CD4-positive, alpha-beta T cell treated with Interleukin-4 for 4 hours (primary cell): ENCODE measurements at regions not wholly inside any gene's neighbourhood (a gene's known extent, or its start where the extent isn't known, plus 50 kb on each side); places are given as distances from the start of the nearest gene placed in this dataset.

Source experiments
- DNase-seq: peaks from one replicate; pipeline ENCODE4 v3.0.0-alpha.2; 2020

DNA sequence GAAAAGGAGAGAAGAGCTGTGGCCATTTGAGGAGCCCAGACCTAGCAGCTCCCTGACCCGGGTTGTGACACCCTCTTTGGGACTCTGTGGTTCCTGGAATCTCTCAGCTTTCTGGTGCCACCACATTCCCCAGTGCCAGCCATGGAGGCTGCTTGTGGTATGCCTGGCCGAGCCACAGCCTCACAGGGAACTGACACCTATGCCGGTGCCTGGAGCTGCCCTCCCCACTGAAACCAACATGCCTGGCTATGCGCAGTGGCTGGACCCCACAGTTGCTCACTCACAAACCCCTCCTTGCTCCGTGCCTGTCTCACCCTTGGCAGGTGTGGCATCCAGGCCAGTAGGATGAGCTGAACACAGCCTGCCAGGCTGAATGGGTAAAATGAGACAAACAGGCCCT, 749.4 kb downstream of the ARAP2 start:
- DNase-seq: no peak

DNA sequence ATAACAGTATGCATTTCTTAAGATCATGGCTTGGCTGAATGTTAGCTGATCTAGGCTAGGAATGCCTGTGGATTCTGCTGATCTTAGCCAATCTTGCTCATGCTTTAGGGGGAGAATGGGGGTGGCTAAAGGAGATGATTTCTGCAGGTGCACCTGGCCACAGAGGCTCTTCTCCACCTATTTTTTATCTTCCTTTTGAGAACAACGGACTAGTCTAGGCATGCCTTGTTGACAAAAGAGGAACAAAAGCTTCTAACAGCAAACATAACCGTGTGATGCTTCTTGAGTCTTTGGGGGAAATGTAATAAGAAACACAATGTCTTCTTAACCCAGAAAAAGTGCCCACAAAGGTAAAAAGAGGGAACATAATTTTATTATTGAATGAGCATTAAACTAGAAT, 743.5 kb downstream of the ARAP2 start:
- no peak for DNase-seq

DNA sequence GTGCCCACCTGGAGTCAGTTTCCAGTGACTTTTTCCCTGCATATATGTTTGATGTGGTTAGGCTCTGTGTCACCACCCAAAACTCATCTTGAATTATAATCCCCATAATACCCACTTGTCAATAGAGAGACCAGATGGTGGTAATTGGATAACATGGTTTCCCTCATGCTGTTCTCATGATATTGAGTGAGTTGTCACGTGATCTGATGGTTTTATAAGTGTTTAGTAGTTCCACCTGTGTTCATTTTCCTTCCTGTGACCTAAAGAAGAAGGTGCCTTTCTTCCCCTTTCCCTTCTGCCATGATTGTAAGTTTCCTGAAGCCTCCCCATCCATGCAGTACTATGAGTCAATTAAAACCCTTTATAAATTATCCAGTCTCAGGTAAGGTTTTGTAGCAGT, 740.9 kb downstream of the ARAP2 start:
- no peak for DNase-seq

GRCh38 chr4:35506161-35506560, 738.2 kb downstream of the ARAP2 start:
- DNase-seq: no peak

DNA sequence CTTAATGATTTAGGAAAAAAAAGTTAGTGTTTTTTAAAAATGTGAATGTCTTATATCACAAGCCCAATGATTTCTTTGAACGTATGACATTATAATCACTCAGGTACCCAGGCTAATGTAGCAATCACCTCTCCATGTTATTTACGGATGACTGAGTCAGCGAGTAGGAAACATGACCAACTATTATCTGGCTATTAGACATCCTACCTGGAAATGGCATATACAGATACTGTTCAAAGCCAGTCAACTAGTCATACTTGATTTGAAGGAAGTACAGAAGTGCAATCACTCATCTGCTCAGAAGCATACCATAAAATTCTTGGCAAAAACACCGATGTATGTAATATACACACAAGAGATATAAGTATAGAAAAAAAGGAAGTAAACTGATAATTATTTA, 732.5 kb downstream of the ARAP2 start:
- no peak for DNase-seq

GRCh38 chr4:35516102-35516501, 728.2 kb downstream of the ARAP2 start:
- DNase-seq: no peak

- no peak for DNase-seq
Observed at GRCh38 chr4:35520059-35520458, 724.3 kb downstream of the ARAP2 start.

GRCh38 chr4:35521682-35522081, 722.6 kb downstream of the ARAP2 start:
- no peak for DNase-seq

- no peak for DNase-seq
Observed at GRCh38 chr4:35525192-35525978, 718.9 kb downstream of the ARAP2 start.

GRCh38 chr4:35526456-35526855, 717.9 kb downstream of the ARAP2 start:
- no peak for DNase-seq

DNA sequence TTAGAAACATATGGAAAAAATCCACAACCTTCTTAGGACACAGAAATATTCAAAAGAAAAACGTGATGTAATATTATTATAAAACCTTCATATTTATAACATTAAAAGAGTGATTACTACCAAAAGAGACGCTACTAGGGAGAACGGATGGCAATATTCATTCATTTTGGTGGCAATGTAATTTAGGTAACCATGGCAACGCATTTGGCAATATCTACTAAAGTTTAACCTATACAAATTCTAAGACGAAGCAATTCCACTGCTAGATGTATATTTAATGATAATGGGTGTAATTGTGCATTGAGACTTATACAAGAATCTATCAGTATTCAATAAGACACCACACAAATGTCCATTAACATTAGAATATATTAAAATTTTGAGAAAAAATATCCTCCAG, 709.4 kb downstream of the ARAP2 start:
- DNase-seq: no peak

DNA sequence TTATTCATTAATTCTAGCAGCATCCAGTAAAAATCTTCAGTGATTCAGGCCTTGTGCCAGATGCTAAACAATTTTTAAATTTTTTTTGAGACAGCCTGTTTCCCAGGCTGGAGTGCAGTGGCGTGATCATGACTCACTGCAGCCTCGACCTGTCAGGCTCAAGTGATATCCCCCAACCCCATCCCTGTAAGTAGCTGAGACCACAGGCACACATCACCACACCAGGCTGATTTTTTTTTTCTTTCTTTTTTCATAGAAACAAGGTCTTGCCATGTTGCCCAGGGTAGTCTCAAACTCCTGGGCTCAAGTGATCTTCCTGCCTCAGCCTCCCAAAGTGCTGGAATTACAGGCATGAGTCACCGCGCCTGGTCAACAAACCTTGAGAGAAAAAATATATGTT, 705.5 kb downstream of the ARAP2 start:
- DNase-seq: no peak

DNA sequence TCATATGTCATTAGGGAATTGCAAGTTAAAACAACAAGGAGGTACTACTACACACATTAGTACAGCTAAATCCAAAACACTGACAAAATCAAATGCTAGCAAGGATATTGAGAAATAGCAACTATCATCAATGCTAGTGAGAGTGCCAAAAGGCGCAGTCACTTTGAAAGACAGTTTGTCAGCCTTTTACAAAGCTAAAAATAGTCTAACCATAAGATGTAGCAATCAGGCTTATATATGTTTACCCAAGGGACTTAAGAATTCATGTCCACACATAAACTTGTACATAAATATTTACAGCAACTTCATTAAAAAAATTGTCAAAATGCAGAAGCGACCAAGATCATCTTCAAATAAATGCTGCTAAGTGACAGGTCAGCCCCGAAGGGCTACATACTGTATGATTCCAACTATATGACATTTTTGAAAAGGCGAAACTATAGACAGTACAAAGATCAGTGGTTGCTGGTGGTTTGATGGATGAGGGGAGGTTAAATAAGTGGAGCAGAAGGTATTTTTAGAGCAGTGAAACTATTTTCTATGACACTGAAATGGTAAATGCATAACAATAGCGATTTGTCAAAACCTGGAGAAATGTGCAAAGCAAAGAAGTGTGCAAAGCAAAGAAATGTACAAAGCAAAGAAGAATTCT, 704.8 kb downstream of the ARAP2 start:
- DNase-seq: no peak

DNA sequence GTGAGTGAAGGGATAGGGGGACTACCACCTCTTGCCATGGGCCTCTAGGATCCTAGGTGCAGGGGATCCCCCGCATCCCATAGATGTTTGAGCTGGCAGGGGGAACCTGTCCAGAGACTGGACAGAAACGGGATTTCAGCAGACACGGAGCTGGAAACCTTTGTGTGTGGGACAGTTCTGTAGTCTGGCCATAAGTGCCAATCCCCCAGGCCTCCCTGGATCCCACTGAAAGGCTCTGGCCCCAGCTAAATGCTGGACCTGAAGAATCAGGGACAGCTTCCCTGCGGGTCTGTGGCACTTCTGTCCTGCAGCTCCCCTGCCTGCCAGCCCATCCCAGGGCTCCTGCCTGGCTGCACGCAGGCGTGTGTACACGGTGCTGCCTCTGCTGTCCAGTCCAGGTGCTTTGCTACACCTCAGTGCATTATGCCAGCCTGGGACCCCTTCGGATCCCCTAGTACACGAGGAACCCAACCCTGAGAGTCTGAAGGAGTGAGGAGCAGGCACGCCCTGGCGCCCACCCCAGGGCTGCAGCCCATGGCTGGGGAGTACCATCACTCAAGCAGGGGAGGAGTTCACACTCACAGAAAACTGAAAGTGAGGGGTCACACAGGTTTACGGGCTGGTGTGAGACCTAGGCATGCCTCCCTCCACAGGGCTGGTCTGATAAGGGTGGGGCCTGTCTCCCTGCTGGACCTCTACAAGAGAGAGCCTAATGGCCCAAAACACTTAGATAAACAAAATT, 703.0 kb downstream of the ARAP2 start:
- DNase-seq: no peak

- no peak for DNase-seq
Observed at GRCh38 chr4:35541888-35542213, 702.5 kb downstream of the ARAP2 start.

DNA sequence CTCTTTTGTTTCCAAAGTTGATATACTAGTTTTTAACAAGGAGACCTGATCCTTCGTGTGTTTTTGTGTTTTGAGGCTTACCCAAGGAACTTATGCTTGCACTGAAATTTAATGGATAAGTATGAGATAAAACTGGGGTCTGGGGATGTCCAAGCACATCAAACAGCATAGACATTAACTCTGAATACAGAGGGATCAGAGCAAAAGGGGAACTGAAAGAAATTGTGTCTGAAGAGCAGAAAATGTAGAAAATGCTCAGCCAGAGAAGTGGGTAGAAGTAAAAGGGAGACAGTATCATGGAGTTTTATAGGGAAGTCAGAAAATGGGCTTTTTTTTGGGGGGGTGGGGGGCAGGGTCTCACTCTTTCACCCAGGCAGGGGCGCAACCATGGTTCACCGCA, 695.4 kb downstream of the ARAP2 start:
- DNase-seq: no peak

GRCh38 chr4:35556387-35556786, 687.9 kb downstream of the ARAP2 start:
- no peak for DNase-seq

DNA sequence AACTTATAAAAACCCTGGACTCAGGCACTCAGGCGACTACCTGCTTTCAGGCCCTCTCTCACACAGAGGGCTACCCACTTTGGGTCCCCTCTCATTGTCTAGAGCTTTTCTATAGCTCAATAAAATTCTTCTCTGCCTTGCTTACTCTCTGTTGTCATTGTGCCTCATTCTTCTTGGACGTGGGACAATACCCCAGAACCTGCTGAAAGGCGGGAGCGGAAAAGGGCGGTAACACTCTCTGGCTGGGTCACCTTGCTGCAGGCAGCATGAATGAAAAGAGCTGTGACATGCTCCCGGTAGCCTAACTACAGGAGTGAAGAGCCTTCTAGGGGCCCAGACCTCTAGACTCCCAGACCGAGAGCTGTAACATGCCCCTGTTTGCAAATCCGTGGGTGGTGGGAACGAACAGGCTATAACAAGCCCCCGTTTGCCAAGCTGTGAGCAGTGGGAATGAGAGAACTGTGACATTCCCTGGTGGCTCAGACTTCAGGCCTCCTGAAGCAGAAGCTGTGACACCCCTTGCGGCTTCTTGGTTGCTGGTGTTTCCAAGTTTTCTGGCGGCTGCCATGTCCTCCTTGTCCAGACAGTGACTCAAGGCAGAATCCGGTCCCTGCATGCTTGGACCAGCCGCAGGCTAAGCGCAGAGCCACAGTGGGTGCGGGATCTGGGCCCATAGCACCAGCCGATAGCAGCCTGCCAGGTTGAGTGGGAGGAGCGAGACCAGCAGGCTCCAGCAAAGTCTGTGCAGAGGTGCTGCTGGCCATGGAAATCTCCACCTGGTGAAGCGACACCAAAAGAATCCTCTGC, 684.6 kb downstream of the ARAP2 start:
- no peak for DNase-seq

- DNase-seq: no peak
Observed at GRCh38 chr4:35562861-35563260, 681.5 kb downstream of the ARAP2 start.

- no peak for DNase-seq
Observed at GRCh38 chr4:35565640-35566039, 678.7 kb downstream of the ARAP2 start.

DNA sequence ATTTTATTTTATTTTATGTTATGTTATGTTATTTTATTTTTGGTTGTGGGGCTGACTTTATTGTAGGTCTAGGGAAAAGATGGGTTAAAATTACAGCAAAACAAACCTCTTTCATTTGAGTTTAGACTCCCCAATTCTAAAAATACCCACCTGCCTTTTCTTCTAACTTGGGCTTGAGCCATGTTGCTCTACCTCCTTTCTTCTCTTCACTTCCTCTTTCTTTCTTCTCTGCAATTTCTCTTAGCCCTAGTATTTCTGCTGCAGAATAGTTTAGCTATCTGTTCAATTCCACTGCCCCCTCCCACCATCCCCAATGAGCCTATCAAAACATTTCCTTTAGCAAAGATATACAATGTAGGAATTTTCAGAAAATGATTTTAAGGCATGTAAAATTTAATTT, 653.3 kb downstream of the ARAP2 start:
- DNase-seq: no peak

- DNase-seq: no peak
Observed at GRCh38 chr4:35604252-35604651, 640.1 kb downstream of the ARAP2 start.

DNA sequence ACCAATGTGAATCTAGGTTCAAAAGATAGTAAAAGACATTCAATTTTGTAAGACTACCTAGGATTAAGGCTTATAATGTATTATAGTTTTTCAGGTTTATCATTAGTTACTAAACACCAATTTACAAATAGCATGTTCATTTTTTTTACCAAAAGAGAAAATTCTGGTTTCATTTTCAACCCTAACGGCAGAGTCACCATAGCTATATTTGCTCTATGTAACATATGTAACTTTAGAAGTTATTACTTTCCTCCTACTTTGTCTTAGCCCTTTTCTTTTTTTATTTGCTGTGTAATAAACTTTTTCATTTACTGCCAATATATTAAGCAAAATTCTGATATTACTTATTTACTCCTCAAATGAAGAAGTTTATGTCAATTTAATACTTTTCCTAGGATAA, 639.6 kb downstream of the ARAP2 start:
- DNase-seq: no peak
